GM10248 (cell line): ENCODE measurements at regions not wholly inside any gene's neighbourhood (a gene's known extent, or its start where the extent isn't known, plus 50 kb on each side); places are given as distances from the start of the nearest gene placed in this dataset.

Experiments
- CTCF ChIA-PET: fragments of 300-600 bp; sonication (Branson Sonifier 250); formaldehyde crosslinking; extraction: SDS; loops from one replicate; lab custom pipeline; 2021; ENCODE audit warnings: antibody characterized with exemption; lab: Yijun Ruan, JAX
- POLR2A ChIA-PET: fragments of 350-650 bp; sonication (Branson Sonifier 250); formaldehyde crosslinking; extraction: SDS; loops from one replicate; lab custom pipeline; 2020; ENCODE audit warnings: antibody characterized with exemption; lab: Yijun Ruan, JAX
- DNase-seq: peaks from one replicate; pipeline ENCODE4 v3.0.0; 2012; ENCODE audit errors: extremely low spot score
- TF ChIP-seq, protein P1 (sequence below): IDR thresholded peaks from 2 replicates; pipeline ENCODE4 v1.5.1; 2012; ENCODE audit warnings: mild to moderate bottlenecking, low read depth; ENCODE audit errors: extremely low read depth, missing control alignments, control extremely low read depth

GRCh38 chr10:123613346-123613850 lies 52.8 kb upstream of the GPR26 start:
- ChIA-PET POLR2A (no interaction called here), CTCF (no interaction called here)

DNA sequence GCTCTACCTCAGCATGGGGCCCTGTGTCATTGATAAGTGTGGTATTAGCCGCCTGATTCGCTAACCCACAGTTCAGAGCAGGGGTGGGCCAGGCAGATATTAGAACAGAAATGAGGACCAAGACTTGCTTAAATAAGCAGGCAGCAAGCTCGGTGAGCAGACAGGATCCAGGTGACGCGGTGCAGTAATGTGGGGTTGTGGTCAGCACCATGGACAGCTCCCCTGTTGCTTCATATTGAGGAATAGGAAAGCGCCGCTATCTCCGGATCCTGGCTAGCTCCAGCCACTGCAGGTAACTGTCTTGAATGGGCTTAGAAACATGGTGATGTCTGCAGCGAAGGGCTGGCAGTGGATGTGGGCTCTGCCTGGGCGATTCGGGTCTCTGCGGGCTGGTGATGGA lies 51.3 kb upstream of the GPR26 start:
- DNase-seq: peak; percentile 52
- POLR2A ChIA-PET: no interaction called here

More at GRCh38 chr10:123613346-123613850, 52.8 kb upstream of the GPR26 start:
- DNase-seq: no peak
- TF ChIP-seq, protein P1, sequence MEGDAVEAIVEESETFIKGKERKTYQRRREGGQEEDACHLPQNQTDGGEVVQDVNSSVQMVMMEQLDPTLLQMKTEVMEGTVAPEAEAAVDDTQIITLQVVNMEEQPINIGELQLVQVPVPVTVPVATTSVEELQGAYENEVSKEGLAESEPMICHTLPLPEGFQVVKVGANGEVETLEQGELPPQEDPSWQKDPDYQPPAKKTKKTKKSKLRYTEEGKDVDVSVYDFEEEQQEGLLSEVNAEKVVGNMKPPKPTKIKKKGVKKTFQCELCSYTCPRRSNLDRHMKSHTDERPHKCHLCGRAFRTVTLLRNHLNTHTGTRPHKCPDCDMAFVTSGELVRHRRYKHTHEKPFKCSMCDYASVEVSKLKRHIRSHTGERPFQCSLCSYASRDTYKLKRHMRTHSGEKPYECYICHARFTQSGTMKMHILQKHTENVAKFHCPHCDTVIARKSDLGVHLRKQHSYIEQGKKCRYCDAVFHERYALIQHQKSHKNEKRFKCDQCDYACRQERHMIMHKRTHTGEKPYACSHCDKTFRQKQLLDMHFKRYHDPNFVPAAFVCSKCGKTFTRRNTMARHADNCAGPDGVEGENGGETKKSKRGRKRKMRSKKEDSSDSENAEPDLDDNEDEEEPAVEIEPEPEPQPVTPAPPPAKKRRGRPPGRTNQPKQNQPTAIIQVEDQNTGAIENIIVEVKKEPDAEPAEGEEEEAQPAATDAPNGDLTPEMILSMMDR: no peak

More for the DNA sequence above, 51.3 kb upstream of the GPR26 start:
- CTCF ChIA-PET: interaction anchor here (1.3 to 1.4 kb wide), 2 partner anchors 18 to 41 kb away, joined by 3 read pairs; no protein-coding TSS in a partner anchor
- TF ChIP-seq, protein P1: no peak
